GM21825 (cell line): ENCODE measurements at regions not wholly inside any gene's neighbourhood (a gene's known extent, or its start where the extent isn't known, plus 50 kb on each side); places are given as distances from the start of the nearest gene placed in this dataset.
"Not testable (repeated sequence)": the region's sequence is repeated elsewhere in the genome, so short reads cannot be mapped to it uniquely, and the experiment has no call there.

ENCODE experiments used
- ATAC-seq: cut with Tn5 transposase; IDR thresholded peaks from one replicate; pipeline ENCODE4 v1.9.1; 2021; ENCODE audit warnings: mild to moderate bottlenecking, moderate library complexity; ENCODE audit not compliant: unreplicated experiment

DNA sequence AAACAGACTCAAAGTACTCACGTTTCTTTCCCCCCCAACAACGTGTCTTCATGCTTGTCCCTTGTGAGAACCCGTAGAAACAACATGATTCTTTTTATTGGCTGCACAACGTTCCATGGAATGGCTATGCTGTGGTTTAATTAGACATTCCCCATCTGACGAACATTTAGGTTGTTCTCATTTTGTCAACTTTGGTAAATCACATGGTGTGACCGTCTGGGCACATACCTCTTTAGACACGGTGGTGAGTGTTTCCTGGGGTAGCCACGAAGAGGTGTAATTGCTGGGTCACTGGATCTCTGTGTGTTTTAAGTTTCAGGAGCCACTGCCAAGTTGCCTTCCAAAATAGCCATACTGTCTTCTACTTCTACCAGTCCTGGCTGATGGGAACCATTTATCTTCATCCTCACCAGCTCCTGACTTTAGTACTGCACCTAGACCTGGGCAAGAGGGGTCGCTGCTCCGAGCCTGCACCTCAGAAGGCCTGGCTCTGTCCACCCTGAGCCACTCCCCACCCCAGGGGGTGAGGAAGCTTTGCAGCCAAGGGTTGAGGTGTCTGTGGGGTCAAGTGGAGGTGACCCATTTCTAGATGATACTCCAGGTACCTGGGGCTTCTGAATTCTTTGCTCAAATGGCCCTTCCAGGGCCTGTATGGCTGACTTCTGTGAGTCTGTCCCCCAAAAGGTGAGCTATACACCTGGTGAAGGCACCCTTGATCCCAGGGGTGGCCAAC is 84.7 kb downstream of the IRX5 start:
- ATAC-seq, result no peak

GRCh38 chr16:55016515-55016914 is 85.8 kb downstream of the IRX5 start:
- no peak for ATAC-seq

DNA sequence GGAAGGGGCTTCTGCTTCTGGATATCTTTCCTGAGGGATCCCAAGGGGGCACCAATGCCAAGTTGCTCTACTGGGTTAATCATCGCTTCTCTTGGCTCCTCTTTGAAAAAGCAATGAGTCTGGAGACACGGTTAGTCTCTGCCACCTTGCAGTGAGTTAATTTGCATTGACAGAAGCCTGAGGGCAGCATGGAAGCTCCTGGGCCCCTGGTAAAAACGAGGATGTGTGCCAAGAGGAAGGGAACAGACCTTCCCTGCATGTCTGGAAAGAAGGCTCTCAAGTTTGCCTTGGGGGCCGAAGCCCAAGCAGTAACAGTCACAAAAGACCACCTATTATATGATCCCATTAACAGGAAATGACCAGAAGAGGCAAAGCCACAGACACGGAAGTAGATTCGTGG is 86.7 kb downstream of the IRX5 start:
- no peak for ATAC-seq

DNA sequence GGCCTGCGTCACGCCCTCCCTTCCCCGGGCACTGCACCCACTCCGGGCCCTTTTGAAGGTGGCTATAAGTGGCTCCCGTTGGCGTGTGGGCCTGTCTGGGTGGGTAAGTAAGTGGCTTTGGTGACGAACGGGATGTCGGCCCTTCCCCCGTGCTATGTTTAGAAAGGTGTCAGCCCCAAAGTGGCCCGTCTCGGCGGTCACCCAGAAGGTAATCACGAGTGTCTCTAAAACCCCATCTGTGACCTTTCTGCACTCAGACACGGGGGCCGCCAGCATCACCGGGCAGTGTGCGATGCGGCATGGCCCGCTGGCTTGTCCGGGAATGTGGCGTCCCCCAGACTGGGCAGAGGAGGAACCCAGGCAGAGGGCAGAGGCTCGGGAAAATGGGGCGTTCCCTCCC is 88.2 kb downstream of the IRX5 start:
- ATAC-seq, result no peak

- no peak for ATAC-seq
Measured at GRCh38 chr16:55019419-55020131, 88.9 kb downstream of the IRX5 start.

DNA sequence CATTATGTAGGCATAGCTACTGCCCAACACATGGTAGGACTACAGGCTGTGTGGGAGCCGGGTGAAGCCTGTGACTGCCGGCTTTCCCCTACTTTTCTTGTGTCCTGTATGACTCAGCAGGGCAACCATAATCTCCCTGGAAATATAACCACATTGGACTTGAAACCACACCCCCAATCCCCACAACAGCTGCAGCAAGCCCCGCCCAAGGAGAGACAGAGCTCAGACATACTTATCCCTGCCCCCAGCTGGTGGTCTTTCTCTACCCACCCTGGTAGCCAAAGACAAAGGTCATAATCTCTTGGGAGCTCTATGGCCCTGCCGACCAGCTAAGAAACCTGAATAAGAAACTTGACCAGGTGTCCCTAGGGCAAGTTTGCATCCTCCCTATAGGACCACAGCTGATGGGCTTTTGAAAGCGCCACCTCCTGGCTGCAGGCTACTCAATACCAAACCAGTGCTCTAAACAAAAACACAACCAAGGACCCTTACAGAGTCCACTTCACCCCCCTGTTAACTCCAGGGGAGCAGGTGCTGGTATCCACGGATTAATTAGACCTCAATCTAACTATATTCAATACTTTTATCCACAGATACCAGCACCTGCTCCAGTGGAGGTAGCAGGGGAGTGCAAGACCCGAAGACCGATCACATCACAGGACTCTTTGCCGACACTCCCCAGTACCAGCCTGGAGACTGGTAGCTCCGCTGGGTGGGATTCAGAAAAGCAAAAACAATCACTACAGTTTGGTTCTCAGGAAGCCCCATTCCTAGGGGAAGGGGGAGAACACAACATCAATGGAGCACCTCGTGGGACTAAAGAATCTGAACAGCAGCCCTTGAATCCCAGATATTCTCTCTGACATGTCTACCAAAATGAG is 91.2 kb downstream of the IRX5 start:
- ATAC-seq, result no peak

DNA sequence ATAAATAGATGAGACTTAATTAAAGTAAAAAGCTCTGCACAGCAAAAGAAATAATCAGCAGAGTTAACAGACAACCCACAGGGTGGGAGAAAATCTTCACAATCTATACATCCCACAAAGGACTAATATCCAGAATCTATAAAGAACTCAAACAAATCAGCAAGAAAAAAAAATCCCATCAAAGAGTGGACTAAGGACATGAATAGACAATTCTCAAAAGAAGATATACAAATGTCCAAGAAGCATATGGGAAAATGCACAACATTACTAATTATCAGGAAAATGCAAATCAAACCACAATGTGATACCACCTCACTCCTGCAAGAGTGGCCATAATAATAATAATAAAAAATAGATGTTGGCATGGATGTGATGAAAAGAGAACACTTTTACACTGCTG is 96.6 kb downstream of the IRX5 start:
- not testable (repeated sequence) for ATAC-seq

GRCh38 chr16:55029509-55029908 is 98.8 kb downstream of the IRX5 start:
- ATAC-seq, result no peak

- no peak for ATAC-seq
Measured at GRCh38 chr16:55030944-55031343, 100.3 kb downstream of the IRX5 start.

DNA sequence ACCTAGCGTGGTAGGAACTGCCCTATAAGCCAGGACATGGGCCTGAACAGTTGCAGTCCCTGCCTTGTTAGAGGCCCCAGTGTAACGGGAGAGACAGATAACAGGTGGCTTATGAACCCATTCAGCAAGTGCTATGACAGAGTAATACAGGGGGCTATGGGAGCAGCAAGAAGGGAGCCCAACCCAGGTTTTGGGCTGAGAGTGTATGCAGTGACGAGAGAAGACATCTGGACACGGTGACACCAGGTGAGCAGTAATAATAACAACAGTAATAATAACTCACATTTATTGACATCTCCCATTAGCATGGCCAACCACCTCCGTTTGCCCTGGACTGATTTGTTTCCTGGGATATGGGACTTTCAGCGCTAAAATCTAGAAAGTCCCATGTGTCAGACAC is 100.8 kb downstream of the IRX5 start:
- no peak for ATAC-seq

DNA sequence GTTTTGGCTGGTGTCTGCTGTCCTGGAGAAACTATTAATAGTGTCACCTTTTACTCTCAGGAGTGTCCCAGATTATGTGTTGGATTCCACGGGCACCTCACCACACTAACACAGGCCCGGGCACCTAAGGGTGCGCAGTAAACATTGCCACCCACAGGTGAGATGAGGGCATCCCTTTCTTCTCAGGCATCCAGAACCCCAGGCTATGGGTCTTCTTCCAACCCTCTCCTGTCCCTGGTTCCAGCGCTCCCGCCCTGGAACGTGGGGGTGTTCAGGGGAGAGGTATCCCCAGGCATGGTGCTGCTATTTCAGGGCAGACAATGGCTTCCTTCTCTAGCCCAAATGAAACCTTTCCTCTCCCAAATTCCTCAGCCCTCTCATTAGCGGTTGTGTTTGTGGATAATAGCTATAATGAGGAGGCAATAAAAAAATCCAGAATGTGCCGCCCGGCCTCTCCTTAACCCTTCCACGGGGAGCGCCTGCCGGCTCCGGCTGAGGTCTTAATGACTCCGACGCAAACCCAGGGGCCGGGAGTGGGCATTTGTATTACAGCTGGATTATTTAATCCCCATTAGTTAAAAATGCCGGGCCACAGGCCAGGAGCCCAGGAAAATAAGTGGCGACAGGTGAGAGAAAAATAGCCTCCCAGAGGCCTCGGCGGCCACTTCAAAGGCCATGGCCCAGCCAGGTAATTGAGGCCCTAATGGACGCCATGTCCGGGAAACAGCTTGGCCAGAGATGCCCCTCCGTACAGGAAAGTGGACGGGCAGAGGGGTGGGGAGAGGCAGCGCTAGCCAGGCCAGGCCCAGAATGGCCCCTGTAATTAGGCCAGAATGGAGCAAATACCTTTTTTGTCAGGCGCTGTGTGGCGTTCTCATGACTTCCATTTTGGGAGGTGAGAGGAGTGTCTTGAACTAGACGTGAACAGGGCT is 102.8 kb downstream of the IRX5 start:
- ATAC-seq, result no peak

DNA sequence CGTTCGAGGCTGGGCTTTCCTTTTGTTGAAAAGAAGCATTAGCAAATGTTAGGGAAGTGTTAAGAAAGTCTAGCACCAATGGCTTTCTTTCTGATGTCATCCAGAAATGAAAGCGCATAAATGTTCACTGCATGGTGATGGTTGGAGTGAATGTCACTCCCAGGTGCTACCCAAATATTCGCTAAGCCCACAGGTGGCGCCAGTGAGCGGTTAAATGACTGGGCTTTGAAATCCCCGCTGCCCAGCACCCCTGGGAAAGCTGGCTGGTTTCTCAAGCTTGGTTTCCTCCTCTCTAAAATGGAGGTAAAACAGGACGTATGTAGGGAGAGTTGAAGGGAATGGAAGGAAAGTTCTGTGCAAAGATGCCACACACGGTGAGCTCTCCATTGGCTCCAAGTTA is 104.4 kb downstream of the IRX5 start:
- ATAC-seq, result no peak

DNA sequence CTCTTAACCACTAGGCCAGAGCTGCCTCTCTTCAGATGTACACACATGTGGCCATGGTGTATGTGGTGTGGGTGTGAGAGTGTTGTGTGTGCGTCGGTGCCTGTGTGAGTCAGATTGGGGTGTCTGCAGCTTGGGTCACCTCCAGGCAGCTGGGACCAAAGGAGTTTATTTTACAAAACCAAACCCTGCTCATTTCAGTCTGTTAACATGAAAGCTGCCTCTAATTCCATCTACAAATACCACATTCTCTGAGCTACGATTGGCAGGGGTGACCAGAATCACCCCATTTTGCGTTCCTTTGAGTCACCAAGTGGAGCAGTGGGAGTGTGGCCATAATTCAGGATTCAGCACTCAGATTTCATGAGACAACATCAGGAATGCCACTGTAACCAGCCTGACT is 105.3 kb downstream of the IRX5 start:
- ATAC-seq, result no peak

DNA sequence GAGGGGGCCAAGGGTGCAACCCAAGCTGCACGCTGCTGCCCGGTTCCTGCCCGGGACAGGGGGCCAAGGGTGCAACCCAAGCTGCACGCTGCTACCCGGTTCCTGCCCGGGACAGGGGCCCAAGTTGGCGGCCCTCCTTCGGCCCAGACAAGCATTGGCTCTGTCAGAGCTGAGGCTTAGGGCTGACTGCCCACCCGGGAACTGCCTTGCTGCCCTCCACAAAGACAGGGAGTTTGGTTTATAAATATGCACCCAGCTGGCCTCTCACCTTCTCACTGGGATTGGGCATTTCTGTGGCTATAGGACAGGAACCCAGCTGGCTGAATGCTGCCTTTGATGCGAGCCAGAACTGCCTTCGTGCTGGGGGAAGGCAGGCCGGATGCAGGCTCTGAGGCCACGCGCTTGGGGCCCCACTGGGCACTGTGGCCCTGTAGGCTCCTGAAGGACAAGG is 105.7 kb downstream of the IRX5 start:
- ATAC-seq, result no peak

GRCh38 chr16:55037046-55037445 is 106.4 kb downstream of the IRX5 start:
- ATAC-seq, result no peak

DNA sequence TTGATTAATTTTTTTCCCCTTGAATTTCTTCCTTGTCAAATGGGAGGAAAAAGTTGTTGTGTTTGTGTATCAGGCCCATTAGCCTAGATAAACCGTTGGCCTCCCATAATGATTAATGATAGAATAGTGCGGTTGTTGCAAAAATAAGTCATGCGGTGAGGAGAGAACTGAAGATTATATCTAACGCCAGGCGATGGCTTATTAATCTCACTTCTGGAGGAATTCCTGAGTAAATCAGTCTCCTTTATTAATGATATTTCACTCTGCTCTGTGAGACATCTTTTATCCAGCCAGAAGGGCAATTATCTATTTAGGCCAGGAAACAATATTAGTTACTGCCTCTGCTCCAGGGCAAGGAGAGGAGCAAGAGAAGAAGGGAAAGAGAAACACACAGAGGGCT is 107.3 kb downstream of the IRX5 start:
- no peak for ATAC-seq

GRCh38 chr16:55039042-55039441 is 108.4 kb downstream of the IRX5 start:
- ATAC-seq, result no peak

GRCh38 chr16:55039511-55039910 is 108.8 kb downstream of the IRX5 start:
- ATAC-seq, result no peak

GRCh38 chr16:55039931-55040330 is 109.3 kb downstream of the IRX5 start:
- ATAC-seq, result no peak

DNA sequence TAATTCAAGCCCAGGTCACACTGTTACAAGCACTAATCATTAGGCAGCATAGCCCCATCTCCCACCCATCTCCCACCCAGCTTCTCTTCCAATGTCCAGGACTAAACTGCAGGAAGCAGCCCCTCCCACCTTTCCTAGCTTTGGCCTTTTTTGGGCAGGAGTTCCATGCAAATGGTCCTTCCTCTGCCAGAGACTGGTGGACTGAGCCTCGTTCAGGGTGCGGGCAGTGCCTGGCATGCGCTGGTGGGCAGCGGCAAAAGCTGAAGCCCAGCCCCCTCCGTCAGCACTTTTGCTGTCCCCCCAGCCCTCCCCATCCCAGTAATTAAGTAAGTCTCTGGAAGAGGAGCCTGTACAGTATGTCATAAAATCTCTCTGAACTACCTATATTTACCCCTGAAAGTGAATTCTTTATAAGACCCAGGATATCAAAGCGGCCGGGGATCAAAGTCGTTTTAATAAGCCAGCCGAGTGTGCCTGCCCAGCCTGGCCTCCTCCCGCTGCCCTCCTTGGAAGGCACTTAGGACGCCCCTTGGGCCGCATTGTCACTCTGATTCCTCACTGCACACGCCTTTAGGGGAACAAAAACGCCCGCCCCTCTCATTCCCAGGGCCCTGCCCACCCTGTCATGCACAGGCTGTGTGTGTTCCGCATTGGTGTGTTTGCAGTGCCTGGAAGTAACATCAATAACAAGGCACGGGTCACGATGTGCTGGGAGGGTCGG is 109.9 kb downstream of the IRX5 start:
- ATAC-seq, result no peak
